Stomach (tissue), 8 donors: ENCODE measurements at regions not wholly inside any gene's neighbourhood (a gene's known extent, or its start where the extent isn't known, plus 50 kb on each side); places are given as distances from the start of the nearest gene placed in this dataset.

Source experiments
- DNase-seq, 2 donors: peaks; one replicate each; pipeline versions ENCODE4 v3.0.0 to v3.0.0-alpha.2; 2013 to 2019
- H3K27ac ChIP-seq, 5 donors: fragments of 200-600 bp in 4 of 5; sonication (generic) in 4 of 5; one replicate each; pipeline ENCODE4 v1.5.1; 2013 to 2019; ENCODE audit warnings: mild to moderate bottlenecking in 1 of 5, moderate library complexity in 1 of 5
- H3K27me3 ChIP-seq, 3 donors: fragments of 200-600 bp; sonication (generic); one replicate each; pipeline ENCODE4 v1.5.1; 2017 to 2019; ENCODE audit warnings: mixed run types in 1 of 3
- H3K36me3 ChIP-seq, 4 donors: fragments of 200-600 bp; sonication (generic); 1 replicate in 3 of 4; 2 replicates in 1 of 4; pipeline ENCODE4 v1.5.1; 2016 to 2019
- H3K4me1 ChIP-seq, 4 donors: fragments of 200-600 bp; sonication (generic); one replicate each; pipeline ENCODE4 v1.5.1; 2016 to 2019
- H3K4me3 ChIP-seq, 4 donors: fragments of 200-600 bp; sonication (generic) in 3 of 4; one replicate each; pipeline ENCODE4 v1.5.1; 2016 to 2019; ENCODE audit warnings: mild to moderate bottlenecking in 1 of 4
- H3K9me3 ChIP-seq, 4 donors: fragments of 200-600 bp; sonication (generic); one replicate each; pipeline ENCODE4 v1.5.1; 2016 to 2019
- EP300 ChIP-seq: sonication (generic); formaldehyde crosslinking; IDR thresholded peaks from one replicate; pipeline ENCODE4 v1.6.1; 2017; ENCODE audit warnings: antibody characterized with exemption
- POLR2A ChIP-seq, 4 donors: fragments of 450-650 bp; IDR thresholded peaks; one replicate each; pipeline ENCODE4 v1.6.1; 2016; ENCODE audit warnings: antibody characterized with exemption in 4 of 4, control low read depth in 2 of 4, mild to moderate bottlenecking in 1 of 4, moderate library complexity in 1 of 4
- POLR2AphosphoS5 ChIP-seq, 3 donors: sonication (generic); formaldehyde crosslinking; IDR thresholded peaks; one replicate each; pipeline ENCODE4 v1.6.1; 2016; ENCODE audit warnings: antibody characterized with exemption in 3 of 3
- WGBS, 5 donors: extraction: QIAGEN DNeasy Blood & Tissue Kit in 3 of 5; methylation state at CpG; one replicate each; pipeline versions ENCODE4 v1.1.5 to v1.1.7; 2013 to 2018; 5-methylcytosine and 5-hydroxymethylcytosine counted together
- intact Hi-C: fragments of 100-400 bp; cut with DNase I; formaldehyde crosslinking; loops from one replicate; pipeline ENCODE4 v1.15.1; 2023; ENCODE audit warnings: low total_unique reads
- TF ChIP-seq, protein P1 (sequence below), 7 experiments: fragments of 450-650 bp in 4 of 7; fragments of 200-600 bp in 3 of 7; sonication (generic) in 3 of 7; IDR thresholded peaks; one replicate each; pipeline ENCODE4 v1.5.1; 2016 to 2019; ENCODE audit warnings: antibody characterized with exemption in 7 of 7, control low read depth in 2 of 7, mild to moderate bottlenecking in 1 of 7
- donor health status: healthy with polysubstance abuse.
- donor health status: Bipolar disorder and iron deficiency.
- donor health status: healthy.

DNA sequence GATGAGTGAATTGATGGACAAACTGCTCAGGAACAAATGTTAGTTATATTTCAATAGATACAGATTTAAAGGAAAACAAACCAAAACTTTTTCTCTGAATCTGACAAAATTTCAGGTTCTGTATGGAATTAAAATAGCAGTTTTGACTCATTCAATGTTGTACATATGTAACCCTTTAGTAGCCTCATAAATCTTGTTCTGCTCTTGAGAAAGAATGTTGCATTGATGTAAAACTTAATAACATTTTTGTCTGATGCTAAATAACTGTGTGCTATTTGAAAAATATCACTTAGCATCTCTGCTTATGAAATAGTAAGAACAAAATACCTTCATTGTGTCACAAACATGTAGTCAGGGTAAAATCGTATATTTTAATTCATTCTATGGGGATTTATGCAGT is 168.9 kb upstream of the NOVA1 start:
- no peaks in the 10 kb centered on the region for H3K9me3 ChIP-seq
- TF ChIP-seq POLR2AphosphoS5 (IDR thresholded peaks at IDR 0.05), result no peak
- TF ChIP-seq POLR2A (IDR thresholded peaks at IDR 0.05), result no peak
- TF ChIP-seq, protein P1, sequence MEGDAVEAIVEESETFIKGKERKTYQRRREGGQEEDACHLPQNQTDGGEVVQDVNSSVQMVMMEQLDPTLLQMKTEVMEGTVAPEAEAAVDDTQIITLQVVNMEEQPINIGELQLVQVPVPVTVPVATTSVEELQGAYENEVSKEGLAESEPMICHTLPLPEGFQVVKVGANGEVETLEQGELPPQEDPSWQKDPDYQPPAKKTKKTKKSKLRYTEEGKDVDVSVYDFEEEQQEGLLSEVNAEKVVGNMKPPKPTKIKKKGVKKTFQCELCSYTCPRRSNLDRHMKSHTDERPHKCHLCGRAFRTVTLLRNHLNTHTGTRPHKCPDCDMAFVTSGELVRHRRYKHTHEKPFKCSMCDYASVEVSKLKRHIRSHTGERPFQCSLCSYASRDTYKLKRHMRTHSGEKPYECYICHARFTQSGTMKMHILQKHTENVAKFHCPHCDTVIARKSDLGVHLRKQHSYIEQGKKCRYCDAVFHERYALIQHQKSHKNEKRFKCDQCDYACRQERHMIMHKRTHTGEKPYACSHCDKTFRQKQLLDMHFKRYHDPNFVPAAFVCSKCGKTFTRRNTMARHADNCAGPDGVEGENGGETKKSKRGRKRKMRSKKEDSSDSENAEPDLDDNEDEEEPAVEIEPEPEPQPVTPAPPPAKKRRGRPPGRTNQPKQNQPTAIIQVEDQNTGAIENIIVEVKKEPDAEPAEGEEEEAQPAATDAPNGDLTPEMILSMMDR (IDR thresholded peaks at IDR 0.05), result no peak
- no peak for TF ChIP-seq EP300
- H3K4me3 ChIP-seq, result no peak overlapping the region
- no peak overlapping the region for H3K27ac ChIP-seq
- 78 to 96% (median 90%) methylated on average over 1 of the region's 1 CpG for WGBS, 5 donors
- H3K4me1 ChIP-seq, result peaks cover 0 to 11% (median 5%) of the 10 kb centered on the region in 4 donors
- no peaks in the 10 kb centered on the region for H3K27me3 ChIP-seq
- DNase-seq, result no peak
- no peaks in the 10 kb centered on the region for H3K36me3 ChIP-seq
- intact Hi-C loops, result no loop called here

DNA sequence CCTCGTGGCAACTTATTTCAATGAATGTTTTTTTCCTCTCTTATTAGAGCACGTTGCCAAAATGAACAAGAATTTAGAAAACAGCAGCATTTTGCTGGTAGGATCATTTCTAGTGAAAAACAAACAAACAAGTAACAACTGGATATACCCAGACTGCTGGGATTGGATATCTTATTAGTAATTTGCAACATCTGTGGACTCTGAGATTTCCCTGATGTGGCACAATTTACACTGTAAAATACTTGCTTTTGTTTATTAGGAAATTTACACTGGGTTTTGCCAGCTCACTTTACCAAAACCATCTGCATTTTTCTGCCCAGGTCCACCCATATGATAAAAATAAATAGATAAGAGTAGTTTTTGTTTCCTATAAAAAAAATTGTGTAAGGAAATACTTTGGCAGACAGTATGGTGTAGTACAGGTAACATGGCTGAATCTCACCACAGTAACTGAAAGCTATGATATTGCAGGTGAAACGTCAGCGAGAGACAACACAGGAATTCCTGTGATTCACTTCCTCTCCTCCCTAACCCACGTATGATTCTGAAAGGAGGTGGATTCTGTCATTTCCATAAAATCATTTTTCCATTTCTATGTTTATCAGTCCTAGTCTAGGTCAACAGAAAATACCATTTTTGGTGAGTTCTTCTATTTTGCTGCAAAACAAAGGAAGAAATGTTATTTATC is 176.2 kb upstream of the NOVA1 start:
- intact Hi-C loops, result no loop called here
- Histone ChIP-seq H3K9me3 (no peaks in the 10 kb centered on the region), H3K27me3 (no peaks in the 10 kb centered on the region), H3K4me3 (no peak overlapping the region), H3K36me3 (no peaks in the 10 kb centered on the region), H3K4me1 (no peaks in the 10 kb centered on the region), H3K27ac (no peak overlapping the region)
- TF ChIP-seq, protein P1 (IDR thresholded peaks at IDR 0.05), result no peak
- TF ChIP-seq POLR2AphosphoS5 (IDR thresholded peaks at IDR 0.05) (no peak), EP300 (no peak), POLR2A (IDR thresholded peaks at IDR 0.05) (no peak)
- DNase-seq, result no peak
- 47 to 59% (median 55%) methylated on average over 5 of the region's 5 CpGs for WGBS, 5 donors

DNA sequence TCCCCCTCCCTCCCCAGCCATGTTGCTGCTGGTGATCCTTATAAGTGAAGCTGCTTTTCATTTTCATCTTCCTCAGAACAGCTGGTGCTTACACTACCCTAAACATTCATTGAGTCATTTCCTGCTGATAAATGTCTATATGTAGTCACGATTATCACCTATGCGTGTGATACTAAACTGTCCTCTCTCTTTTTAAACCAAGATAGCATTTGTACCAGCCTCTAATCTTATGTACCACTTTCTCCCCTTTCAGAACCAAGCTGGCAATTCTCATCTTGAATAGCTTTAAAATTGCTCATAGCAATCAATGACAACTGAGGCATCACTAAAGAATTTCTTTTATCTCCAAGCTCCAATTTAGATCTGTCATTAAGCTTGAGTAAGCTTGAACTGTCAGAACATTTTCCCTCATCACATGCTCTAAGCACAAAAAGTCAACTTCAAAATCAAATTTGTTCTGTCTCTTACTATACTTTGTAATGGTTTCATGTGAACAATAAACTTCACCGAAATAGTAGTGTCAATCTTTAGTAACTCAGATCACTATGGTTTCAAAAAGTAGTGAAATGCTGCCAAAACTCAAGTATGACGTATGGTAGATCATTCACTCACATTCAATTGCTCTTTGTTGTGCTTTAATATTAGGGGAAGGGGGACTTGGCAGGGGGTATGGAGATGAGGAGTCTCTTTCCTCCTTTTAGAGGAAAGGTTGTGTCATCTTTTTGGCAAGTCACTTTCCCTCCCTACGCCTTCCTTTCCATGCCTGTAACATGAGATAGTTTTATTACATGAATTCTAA is 178.1 kb upstream of the NOVA1 start:
- no peak for TF ChIP-seq EP300
- no peak for TF ChIP-seq POLR2AphosphoS5 (IDR thresholded peaks at IDR 0.05)
- TF ChIP-seq, protein P1 (IDR thresholded peaks at IDR 0.05), result no peak
- no peak for TF ChIP-seq POLR2A (IDR thresholded peaks at IDR 0.05)
- Histone ChIP-seq H3K27me3 (no peaks in the 10 kb centered on the region), H3K27ac (no peak overlapping the region), H3K9me3 (no peaks in the 10 kb centered on the region), H3K4me1 (no peaks in the 10 kb centered on the region), H3K4me3 (no peak overlapping the region), H3K36me3 (no peaks in the 10 kb centered on the region)
- intact Hi-C loops, result no loop called here
- peak in 1 of 2 donors; percentile 23 for DNase-seq
- WGBS, 5 donors, result 62 to 71% (median 68%) methylated on average over 5 of the region's 5 CpGs

DNA sequence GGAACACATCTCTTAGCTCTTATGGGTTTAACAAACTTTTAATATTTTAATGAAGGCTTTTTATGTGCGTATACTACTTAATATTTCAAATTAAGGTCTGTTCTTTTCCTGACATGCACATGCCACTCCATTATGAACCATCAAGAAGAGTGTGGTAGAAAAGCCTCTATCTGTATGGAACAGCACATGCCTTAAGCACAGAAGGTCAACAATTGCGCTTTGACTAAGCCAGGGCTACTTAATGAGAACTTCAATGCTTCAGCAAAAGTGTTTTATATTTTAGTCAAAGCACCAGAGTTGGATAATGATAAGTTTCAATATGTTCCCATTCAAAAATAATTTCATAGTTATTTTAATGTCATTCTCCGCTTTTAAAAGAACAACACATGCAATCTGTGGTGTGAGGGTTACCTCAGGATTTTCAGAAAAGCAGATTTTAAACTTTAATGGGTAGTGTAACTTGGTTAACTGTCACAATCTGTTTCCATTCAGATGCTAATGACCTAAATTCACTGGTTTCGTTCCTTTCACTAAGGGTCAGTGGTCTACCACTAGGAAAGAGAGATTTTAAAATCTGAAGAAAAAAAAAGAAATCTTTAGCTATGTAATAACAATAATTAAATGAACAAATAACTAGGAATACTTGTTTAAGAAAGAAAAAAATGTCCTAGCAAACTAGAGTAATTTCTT is 193.4 kb upstream of the NOVA1 start:
- no peak for DNase-seq
- Histone ChIP-seq H3K27ac (no peak overlapping the region), H3K36me3 (no peaks in the 10 kb centered on the region), H3K4me1 (no peaks in the 10 kb centered on the region), H3K9me3 (no peaks in the 10 kb centered on the region), H3K27me3 (no peaks in the 10 kb centered on the region), H3K4me3 (no peak overlapping the region)
- intact Hi-C loops, result no loop called here
- TF ChIP-seq POLR2A (IDR thresholded peaks at IDR 0.05) (no peak), POLR2AphosphoS5 (IDR thresholded peaks at IDR 0.05) (no peak), EP300 (no peak)
- TF ChIP-seq, protein P1 (IDR thresholded peaks at IDR 0.05), result no peak
- 60 to 68% (median 64%) methylated on average over 4 of the region's 4 CpGs for WGBS, 5 donors
